ENCODE measurements at regions not wholly inside any gene's neighbourhood (a gene's known extent, or its start where the extent isn't known, plus 50 kb on each side); places are given as distances from the start of the nearest gene placed in this dataset.
"Not testable (repeated sequence)": the region's sequence is repeated elsewhere in the genome, so short reads cannot be mapped to it uniquely, and the experiment has no call there.

DNA sequence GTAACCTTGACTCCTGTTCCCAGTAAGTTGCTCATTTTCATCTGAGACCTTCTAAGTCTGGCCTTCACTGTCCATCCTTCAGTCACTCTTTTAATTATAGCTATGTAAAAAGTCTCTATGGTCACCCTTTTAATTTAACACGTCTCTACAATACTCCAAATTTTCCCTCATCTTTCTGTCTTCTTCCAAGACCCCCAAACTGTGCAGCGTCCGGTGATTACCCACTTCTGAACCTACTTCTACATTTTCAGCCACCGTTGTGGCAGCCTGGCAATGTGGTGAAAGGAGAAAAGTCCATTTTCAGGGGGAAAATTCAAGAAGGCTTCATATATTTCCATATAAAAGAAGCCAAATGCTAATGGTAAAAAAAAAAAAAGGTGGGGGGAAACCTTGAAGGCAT lies 283.4 kb downstream of the POTED start:
- not testable (repeated sequence) for TF ChIP-seq CTCF, POLR2A (IDR thresholded peaks at IDR 0.05)

Data from testis (tissue), 2 donors.